ENCODE measurements at regions not wholly inside any gene's neighbourhood (a gene's known extent, or its start where the extent isn't known, plus 50 kb on each side); places are given as distances from the start of the nearest gene placed in this dataset.

DNA sequence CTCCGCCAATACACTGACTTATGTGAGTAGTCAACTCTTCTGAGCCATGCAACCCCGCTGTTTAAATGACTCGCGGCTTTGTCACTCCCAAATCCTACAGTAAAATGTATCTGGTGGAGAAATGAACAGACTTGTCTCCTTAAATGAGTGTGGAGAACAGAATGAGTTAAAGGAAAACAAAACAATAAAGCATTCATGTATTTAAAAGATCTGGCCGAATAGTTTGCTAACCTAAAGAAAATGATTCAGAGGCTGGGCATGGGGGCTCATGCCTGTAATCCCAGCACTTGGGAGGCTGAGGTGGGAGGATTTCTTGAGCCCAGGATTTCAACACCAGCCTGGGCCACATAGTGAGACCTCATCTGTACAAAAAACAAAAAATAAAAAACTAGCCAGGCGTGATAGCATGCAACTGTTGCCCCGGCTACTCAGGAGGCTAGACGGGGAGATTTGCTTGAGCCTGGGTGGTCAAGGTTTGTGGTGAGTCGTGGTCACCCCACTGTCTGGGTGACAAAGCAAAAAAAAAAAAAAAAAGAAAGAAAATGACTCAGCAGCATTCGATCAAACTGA is 86.5 kb upstream of the PFKP start:
- DNase-seq, result no peak

DNA sequence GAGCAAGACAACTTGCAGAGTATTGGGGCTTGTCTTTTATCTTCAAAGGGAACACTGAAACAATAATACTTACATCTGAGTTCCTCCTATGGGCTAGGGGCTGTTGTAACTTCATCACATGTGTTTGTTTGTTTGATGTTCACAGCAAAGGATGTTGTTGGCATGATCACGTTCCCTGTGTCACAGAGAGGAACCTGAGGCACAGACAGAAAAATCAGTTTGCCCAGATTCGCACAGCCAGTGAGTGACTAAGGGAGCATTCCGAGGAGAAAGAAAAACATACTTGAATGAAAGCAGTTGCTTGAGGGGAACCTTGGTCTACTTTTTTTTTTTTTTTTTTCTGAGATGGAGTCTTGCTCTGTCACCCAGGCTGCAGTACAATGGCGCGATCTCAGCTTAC is 87.2 kb upstream of the PFKP start:
- no peak for DNase-seq

DNA sequence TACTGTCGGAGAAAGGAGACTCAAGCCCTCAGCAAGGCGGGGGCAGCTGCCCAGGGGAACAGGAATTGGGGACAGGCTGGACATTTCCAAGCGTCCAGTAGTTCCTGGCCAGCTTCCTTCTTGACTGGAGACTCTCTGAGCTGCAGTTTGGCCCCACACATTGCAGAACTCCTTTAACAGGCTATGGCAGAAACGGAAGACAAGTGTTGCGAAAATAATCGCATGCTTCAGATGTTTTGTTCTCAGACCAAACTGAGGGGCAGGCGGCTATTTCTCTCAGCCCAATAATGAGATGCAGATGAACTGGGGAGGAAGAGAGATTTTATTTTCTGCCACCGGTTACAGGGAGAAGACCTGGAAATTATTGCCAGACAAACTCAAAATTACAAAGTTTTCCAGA is 88.0 kb upstream of the PFKP start:
- no peak for DNase-seq

DNA sequence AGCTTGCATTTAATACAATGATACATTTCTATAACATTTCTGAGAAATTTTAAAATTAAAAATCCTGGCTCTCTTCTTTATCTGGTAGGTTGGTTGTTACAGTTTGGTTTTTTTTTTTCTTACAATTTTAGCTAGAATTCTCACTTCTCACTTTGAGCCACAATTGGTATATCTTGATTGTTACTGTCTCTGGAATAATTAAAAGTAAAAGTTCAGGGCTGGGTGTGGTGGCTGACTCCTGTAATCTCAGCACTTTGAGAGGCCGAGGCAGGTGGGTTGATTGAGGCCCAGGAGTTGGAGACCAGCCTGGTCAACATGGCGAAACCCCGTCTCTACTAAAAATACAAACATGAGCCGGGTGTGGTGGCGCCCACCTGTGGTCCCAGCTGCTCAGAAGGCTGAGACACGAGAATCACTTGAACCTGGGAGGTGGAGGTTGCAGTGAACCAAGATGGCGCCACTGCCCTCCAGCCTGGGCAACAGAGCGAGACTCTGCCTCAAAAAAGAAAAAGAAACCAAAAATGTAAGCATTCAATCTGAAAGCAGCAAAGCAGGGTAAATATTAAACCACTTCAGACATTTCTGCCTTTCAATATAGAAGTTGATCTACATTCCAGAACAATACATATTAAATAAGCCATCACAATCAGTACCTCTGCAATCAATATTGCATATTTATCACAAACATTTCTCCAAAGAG is 88.6 kb upstream of the PFKP start:
- DNase-seq, result no peak

DNA sequence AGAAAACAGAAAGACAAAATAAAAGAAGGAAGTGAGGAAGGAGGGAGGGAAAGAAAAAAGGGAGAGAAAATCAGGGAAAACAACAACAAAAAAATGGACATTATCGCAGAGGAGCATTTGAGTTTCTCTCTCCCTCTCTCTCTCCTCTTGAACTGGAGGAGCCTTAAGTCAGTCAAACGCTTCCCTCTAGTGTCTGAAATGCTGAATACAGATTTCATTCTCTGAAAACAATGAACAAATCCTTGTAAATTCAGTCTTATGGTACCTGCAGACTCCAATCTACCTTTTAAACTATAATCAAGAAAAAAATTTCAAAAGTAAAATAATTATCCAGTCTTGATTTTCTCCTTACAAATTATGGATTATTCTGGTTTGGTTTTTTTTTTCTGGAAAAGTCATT is 89.2 kb upstream of the PFKP start:
- DNase-seq, result no peak

DNA sequence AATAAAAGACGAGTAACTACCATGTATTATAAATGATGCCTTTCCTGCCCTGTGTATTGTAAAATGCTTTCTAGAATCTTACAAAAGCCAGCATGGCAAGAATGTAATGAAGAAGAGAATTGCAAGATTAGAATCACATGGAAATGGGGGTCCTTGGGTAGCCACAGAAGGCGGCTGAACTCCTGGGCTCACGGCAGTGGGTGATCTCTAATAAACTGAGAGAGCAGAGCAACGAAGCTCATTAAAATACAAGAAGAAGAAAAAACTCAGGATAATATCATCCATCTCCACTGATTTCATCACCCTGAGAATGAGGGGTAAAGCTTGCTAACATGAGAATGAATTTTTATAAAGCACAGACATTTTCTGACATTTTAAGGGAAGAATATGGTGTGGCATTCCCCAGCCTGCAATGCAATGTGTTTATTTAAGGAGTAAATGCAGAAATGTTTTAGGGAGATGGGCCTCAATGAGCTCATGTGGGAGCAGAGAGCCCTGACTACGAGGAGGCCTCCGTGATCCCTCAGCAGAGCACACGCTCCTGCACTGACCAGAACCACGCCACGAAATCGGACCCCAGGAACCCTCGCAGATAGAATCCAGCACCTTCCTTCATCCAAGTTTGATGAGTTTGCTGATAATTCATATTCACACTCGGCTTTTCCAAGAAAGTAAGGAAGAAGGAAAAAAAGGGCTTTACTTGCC is 92.7 kb upstream of the PFKP start:
- DNase-seq, result no peak

DNA sequence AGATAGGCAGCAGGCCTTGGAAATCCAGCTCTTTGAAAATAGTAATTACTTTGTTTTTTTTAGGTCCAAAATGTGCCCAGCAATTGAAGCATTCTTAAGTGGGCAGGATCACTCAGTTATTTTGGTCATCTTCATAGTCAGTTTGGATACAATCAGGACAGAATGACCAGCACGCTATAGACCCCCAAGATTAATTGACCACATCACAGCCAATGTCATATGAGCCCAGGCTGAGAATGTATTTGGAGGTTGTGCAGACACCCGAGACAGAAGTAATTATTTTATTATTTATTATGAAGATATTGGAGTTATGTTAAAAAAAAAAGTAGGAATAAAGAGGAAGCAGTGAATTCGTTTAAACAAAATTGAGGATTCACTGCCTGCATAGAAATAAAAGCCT is 93.3 kb upstream of the PFKP start:
- DNase-seq, result no peak

DNA sequence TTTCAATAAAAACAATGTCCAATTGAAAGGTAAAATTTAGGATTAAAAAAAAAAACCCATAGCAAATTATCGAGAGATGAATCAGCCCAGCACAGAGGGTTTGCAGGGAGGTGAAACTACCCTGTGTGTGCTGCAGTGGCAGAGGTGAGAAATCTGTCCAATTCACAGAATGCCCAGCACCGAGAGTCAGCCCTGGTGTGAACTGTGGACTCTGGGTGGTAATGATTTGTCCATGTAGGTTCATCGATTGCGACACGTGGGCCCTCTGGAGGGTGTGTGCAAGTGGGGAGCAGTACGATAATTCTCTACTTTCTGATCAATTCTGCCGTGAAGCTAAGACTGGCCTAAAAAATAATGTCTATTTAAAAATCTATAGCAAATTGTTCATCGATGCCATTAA is 94.5 kb upstream of the PFKP start:
- DNase-seq, result no peak

DNA sequence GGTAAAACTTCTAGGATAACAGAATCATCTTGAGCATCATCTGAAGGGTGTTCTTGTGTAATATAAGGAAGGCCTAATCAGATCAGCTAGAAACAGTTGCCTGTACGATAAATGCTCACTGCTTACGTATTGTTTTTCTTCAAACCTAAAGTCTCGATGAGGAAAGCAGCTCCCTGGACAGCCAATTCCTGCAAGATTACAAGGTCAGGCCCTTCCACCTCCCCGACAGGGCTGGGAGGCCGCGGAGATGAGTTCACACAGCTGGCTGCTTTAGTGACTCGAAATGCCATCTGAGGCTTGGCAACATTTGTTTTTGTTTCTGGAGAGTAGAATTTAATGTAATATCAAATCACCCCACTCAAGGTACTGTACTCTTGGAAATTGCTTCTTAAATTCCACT is 95.1 kb upstream of the PFKP start:
- no peak for DNase-seq

DNA sequence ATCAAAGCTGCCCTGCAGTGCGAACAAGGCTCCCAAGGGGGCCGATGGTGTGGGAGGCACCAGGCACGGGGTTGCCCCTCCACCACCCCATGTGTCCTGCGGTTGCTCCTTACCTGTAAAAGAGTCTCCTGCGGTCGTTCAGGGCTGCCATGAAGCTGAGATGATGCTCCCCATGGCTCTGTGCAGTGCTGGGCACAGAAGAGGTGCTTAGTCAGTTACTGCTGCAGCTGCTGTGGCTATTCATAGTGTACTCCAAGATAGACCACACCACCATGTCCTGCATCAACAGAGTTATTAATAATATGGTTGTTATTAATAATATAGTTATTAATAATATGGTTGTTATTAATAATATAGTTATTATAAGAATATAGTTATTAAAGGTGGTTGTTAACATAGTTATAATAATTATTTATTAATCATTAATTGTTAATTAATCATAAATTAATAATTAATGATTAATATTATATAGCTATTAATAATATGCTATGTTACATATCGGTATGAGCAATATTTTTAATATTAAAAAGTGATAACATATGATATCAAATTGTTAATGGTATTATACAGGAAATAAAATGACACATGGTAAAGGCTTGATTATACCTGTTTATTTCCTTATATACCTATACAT is 97.0 kb upstream of the PFKP start:
- DNase-seq, result no peak

DNA sequence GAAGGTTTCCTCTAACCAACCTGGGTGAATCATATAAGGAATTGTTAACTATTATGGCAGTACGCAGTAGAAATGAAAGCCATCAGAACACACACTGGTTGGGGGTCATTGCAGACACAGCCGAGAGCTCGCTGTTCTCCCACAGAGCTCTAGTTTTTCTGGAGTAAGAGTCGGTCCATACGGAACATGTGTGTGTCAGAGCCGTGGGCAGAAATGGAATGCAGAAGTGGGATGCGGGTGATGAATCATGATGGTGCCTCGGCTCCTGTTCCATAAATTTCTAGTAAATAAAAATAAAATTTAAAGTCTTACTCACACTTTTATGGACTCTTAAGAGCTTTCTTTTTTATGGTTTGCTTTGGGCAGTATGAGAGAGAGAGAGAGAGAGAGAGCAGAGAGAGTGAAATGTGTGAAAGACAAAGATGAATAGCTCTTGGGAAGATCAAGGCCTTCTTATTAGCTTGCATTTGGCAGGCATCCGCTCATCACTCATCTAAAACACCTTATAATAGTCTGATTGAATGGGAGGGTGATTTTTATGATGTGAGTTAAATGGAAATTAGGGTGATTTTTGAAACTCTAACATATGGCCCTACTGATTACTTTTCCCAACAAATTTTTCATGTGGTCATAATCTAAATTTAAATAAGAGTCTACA is 98.8 kb upstream of the PFKP start:
- no peak for DNase-seq

DNA sequence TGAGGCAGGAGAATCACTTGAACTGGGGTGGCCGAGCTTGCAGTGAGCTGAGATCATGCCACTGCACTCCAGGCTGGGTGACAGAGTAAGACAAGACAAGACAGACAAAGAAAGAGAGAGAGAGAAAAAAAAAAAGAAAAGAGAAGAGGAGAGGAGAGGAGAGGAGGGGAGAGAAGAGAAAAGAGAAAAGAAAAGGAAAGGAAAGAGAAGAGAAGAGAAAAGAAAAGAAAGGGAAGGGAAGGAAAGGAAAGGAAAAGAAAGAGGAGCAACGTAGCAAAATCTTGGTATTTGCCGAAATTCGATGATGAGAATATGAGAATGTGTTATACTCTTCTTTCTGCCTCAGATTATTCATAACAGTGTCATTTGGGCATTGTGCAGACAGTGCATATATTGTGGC is 101.2 kb upstream of the PFKP start:
- no peak for DNase-seq

DNA sequence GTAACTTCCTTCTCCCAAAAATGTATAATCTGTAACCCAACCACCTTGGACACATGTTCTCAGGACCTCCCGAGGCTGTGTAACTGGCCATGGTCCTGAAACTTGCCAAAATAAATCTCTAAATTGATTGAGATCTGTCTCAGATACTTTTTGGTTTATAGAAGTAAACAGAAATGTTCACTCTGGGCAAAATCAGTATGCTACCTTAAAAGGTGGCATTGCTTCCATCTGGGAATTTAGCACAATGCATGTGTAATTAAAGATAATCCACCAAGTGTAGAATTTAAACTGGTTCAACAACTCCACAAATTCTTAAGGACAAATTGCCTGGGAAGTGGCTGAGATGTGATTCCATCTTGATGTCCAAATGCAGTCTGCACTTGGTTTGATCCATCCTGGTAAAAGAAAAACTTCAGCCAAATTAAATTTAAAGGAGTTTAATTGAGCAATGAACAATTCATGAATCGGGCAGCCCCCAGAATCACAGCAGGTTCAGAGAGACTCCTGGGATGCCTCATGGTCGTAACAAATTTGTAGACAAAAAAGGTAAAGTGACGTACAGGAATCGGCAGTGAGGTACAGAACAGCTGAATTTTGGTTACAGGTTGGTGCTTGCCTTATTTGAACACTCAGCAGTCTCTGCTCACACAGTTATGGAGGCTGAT is 102.6 kb upstream of the PFKP start:
- DNase-seq, result no peak

DNA sequence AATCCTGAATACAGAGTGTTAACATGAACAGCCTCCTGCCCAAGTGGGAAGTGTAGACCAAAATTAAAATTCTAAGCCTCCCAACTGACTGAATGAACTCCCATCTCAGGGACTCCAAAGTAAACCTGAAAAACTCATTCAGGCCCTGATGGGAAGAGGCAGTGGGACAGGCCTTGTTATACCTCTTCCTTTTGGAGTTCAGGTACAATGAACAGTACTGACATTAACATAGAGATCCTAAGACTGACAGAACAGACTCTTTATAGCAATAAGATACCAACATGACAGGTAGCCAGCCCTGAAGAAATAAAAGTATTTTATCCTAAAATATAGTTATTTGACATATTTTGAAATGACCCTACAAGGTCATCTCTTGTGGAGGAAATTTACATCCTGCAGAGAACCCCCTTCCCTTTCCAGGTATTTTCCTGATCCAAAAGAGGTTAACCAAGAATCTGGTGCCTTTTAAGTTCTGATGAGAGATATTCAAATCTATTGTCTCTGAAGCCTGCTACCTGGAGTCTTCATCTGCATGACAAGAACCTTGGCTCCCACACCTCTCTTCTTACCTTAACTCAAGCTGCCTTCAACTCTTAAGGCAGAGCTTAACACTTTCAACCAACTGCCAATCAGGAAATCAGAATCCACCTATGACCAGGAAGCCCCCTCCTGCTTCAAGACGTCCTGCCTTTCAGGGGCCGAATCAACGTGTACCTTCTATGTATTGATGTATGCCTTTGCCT is 103.3 kb upstream of the PFKP start:
- no peak for DNase-seq

DNA sequence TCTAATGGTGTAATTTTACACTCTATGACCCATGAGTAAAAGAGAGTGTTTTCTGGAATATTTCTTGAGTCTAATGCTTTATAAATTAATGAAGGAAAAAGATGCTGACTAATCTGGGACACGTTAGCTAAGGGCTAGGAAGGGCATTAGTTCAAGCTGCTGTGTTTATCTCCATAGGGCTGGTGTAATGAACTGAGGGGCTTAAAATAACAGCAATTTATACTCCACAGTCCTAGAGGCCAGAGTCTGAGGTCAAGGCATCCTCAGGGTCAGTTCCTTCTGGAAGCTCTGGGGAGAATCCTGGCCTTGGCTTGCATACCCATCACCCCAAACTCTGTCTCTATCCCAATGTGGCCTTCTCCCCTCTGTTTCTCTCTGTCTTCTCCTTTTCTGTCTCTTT is 105.2 kb upstream of the PFKP start:
- no peak for DNase-seq

DNA sequence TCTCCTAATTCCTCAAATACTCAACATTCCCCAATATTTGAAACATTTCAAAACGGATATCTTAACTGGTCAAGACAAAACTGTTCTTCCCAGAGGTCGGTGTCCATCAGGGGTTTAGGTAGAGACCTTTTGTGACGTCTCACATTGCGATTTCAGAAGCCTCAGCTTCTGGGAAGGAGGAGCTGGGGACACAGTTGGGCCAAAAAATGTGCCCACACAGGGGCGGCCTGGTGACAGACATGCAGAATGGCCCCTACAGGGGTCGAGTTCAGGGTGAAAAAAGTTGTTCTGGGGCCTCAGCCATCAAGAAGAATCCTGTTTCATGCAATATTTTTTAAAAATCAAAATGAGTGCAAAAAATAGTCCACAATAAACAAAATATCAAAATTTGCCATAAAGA is 108.7 kb upstream of the PFKP start:
- no peak for DNase-seq

DNA sequence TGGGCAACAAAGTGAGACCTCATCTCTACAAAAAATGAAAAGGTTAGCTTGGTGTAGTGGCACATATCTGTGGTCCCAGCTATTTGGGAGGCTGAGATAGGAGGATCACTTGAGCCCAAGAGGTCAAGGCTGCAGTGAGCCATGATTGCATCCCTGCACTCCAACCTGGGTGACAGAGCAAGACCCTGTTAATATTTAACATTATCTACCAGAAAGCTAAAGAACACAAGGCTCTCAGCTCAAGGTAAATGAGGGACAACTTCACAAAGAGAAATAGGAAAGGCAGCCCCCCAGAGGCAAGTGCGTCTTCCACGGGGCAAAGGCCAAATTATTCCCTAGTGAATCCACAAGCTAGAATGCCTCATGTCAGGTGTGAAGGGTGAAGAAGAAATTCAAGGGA is 109.6 kb upstream of the PFKP start:
- no peak for DNase-seq

DNA sequence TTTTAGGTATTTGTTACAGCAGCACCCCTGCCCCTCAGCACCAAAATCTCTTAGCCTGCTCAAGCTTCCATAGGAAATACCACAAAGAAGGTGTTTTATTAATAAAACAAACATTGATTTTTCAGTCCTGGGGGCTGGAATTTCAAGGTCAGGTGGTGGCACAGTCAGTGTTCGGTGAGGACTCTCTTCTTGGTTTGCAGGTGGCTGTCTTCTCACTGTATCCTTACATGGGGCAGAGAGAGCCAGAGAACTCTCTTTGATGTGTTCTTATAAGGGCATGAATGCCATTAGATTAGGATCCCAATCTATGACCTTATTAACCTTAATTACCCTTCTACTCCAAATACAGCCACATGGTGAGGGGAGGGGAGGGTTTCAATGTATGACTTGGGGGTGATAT is 112.3 kb upstream of the PFKP start:
- no peak for DNase-seq

DNA sequence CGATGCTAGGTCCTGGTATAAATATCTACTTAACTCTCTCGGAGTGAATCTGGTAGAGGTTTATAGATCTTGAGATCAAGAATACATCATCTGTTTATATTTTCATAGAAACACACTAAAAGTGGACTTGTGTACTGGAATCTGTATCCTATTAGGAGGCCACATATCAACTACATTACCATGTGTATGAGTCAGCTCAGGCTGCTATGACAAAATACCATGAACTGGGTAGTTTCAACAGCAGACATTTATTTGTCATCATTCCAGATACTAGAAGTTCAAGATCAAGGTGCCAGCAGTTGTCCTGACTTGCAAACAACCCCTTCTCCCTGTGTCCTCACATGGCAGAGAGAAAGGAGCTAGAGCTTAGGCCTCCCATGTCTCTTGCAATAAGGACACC is 113.9 kb upstream of the PFKP start:
- no peak for DNase-seq

DNA sequence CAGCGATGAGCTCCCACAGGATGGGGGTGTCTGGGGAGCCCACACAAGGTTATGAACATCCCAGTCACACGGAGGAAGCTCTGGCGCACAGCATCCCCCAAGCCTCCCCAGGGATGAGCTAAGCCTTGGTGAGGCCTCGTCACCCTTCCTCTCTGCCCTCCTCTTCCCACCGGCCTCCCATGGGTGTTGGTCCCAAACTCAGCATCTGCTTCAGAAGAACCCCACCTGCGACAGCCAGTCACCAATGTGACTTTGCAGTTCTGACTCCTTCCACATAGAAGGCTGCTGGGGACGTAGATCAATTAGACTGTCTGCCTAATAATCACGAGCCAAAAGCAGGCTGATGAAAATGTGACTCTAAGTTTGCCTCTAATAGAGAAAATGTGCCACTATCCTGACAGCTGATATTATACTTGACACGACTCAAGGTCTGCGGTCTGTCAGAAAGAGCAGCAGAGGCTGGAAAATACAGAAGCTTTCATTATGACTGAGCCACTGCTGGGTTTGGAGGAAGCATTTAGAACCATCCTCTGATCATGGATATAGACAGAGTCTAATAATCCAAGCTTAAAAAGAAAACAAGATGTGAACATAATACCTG is 116.0 kb upstream of the PFKP start:
- DNase-seq, result no peak

DNA sequence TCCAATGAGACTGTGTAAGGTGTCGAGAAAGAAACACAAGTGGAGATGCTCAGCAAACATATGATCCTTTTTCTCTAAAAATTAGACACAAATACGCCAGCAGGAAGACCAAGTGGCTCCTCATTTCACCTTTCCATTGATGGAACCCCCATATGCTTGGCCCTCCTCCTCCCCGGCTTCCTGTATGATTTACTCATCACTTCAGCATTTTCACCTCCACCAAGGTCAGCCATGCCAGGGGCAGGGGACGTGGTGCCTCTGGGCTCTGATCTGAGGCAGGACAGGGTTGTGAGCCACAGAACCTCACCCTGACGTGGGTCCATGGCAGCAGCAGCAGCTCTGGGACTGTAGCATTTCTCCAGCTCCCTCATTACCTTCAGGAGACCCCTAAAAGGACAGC is 116.8 kb upstream of the PFKP start:
- no peak for DNase-seq

DNA sequence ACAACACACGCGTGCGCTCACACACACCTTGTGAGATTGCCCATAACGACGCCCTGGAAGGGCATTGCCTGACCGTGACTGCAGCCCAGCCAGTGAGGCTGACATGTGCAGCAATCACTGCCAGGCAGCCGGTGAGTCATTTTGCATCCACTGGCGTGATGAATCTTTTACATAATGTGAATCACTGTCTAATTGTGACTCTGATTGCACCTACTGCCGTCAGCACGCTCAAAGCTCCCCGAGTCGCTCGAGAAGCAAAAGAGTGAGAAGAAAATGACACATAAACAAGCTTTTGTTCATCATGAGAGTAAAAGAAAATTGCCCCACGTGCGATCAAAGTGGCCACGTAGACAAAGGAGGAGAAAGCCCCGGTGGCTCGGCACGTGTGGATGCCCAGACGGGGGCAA is 117.4 kb upstream of the PFKP start:
- DNase-seq, result no peak
